HepG2 (cell line): ENCODE measurements at regions not wholly inside any gene's neighbourhood (a gene's known extent, or its start where the extent isn't known, plus 50 kb on each side); places are given as distances from the start of the nearest gene placed in this dataset.

Experiments used
- ATAC-seq: fragments of 200-7000 bp; cut with Tn5 transposase; 3 replicates; pipeline ENCODE4 v1.9.1; 2020; ENCODE audit warnings: mild to moderate bottlenecking, moderate library complexity
- BruUV-seq: library from RNA; stranded (reverse); fragments of 400-500 nt; replicated peaks from 2 replicates; lab custom pipeline; 2021; lab: Mats Ljungman, UMichigan
- CTCF ChIA-PET: fragments of 300-600 bp; formaldehyde crosslinking; extraction: SDS; loops from one replicate; lab custom pipeline; 2021; ENCODE audit warnings: low total read pairs, inconsistent platforms, low intra/inter-chr PET ratio; lab: Yijun Ruan, JAX
- POLR2A ChIA-PET: fragments of 350-600 bp; sonication (Branson Sonifier 250); formaldehyde crosslinking; loops from one replicate; lab custom pipeline; 2020; ENCODE audit warnings: antibody characterized with exemption, inconsistent platforms; lab: Yijun Ruan, JAX
- DNase-seq: peaks from one replicate; pipeline ENCODE4 v3.0.0-alpha.2; 2015; ENCODE audit warnings: low spot score
- FAIRE-seq: peaks from 3 replicates; lab custom pipeline; 2011; peaks lifted over from hg19 to GRCh38; lab: Jason Lieb, UNC
- H2AFZ ChIP-seq: one replicate; pipeline ENCODE4 v1.6.1; 2011; ENCODE audit warnings: low read length, inconsistent platforms
- H3K27ac ChIP-seq: fragments of 300-600 bp; 3 replicates; pipeline ENCODE4 v1.8.0; 2011; ENCODE audit warnings: mixed run types, mild to moderate bottlenecking, mixed read lengths, low read length, inconsistent platforms; ENCODE audit not compliant: insufficient read depth; ENCODE audit errors: extremely low read length
- H3K27me3 ChIP-seq, 2 experiments: fragments of 200-600 bp in 1 of 2; 2 replicates in 1 of 2; 3 replicates in 1 of 2; pipeline versions ENCODE4 v1.6.0 to v1.8.0; 2011; ENCODE audit warnings: low read length in 2 of 2, mild to moderate bottlenecking in 2 of 2, moderate library complexity in 2 of 2, inconsistent platforms in 1 of 2; ENCODE audit not compliant: insufficient read depth in 2 of 2, control insufficient read depth in 1 of 2
- H3K36me3 ChIP-seq, 2 experiments: fragments of 200-600 bp in 1 of 2; replicated peaks in 1 of 2; 2 replicates in 1 of 2; 3 replicates in 1 of 2; pipeline versions ENCODE4 v1.5.1 to v1.8.0; 2011; ENCODE audit warnings: low read length in 2 of 2, inconsistent platforms in 1 of 2; ENCODE audit not compliant: insufficient read depth in 2 of 2, control insufficient read depth in 1 of 2
- H3K4me1 ChIP-seq: 2 replicates; pipeline ENCODE4 v1.5.1; 2012; ENCODE audit warnings: low read length, inconsistent platforms; ENCODE audit not compliant: insufficient read depth
- H3K4me2 ChIP-seq: 2 replicates; pipeline ENCODE4 v1.6.0; 2011; ENCODE audit warnings: low read depth, low read length, inconsistent platforms
- H3K4me3 ChIP-seq, 3 experiments: fragments of 200-600 bp in 1 of 3; sonication (generic), shearing (Covaris generic) in 1 of 3; replicated peaks in 1 of 3; 2 replicates each; pipeline ENCODE4 v1.5.1; 2011 to 2016; ENCODE audit warnings: low read length in 3 of 3, inconsistent platforms in 2 of 3, low read depth in 2 of 3, mild to moderate bottlenecking in 2 of 3, control low read depth in 1 of 3, mixed read lengths in 1 of 3; ENCODE audit not compliant: insufficient read depth in 1 of 3
- H3K79me2 ChIP-seq: one replicate; pipeline ENCODE4 v1.6.1; 2011; ENCODE audit warnings: low read length, inconsistent platforms; ENCODE audit not compliant: insufficient read depth
- H3K9ac ChIP-seq: 2 replicates; pipeline ENCODE4 v1.6.0; 2011; ENCODE audit warnings: mild to moderate bottlenecking, low read depth, low read length, inconsistent platforms; ENCODE audit not compliant: insufficient read depth
- H3K9me3 ChIP-seq: 2 replicates; pipeline ENCODE4 v1.5.1; 2012; ENCODE audit warnings: mild to moderate bottlenecking, low read length
- H4K20me1 ChIP-seq: 2 replicates; pipeline ENCODE4 v1.6.0; 2011; ENCODE audit warnings: inconsistent platforms, mild to moderate bottlenecking, low read length, moderate library complexity; ENCODE audit not compliant: insufficient read depth
- BHLHE40 ChIP-seq: IDR thresholded peaks from 2 replicates; pipeline ENCODE4 v1.6.1; 2011; ENCODE audit warnings: low read length, improper control_type of control experiment
- CCAR2 ChIP-seq: fragments of 200-400 bp; formaldehyde crosslinking; optimal IDR thresholded peaks from 2 replicates; pipeline ENCODE3; 2018; ENCODE audit warnings: low read depth, mild to moderate bottlenecking, low read length, moderate library complexity
- CENPT ChIP-seq: sonication (generic); formaldehyde crosslinking; IDR thresholded peaks from 2 replicates; pipeline ENCODE4 v1.8.0; 2022; ENCODE audit warnings: low read depth, mild to moderate bottlenecking, moderate library complexity, missing genetic modification reagents
- HOXA7 ChIP-seq: sonication (generic); formaldehyde crosslinking; IDR thresholded peaks from 2 replicates; pipeline ENCODE4 v1.8.1; 2022; ENCODE audit warnings: mild to moderate bottlenecking, missing genetic modification reagents, moderate library complexity
- KLF6 ChIP-seq: IDR thresholded peaks from 2 replicates; pipeline ENCODE4 v1.8.0; 2016; ENCODE audit warnings: missing biosample characterization, missing genetic modification reagents
- MAFF ChIP-seq: IDR thresholded peaks from 2 replicates; pipeline ENCODE4 v1.6.1; 2011; ENCODE audit warnings: low read depth, low read length, improper control_type of control experiment
- SAP130 ChIP-seq: IDR thresholded peaks from 2 replicates; pipeline ENCODE4 v1.6.1; 2016; ENCODE audit warnings: low read depth
- XRCC5 ChIP-seq: fragments of 200-400 bp; formaldehyde crosslinking; optimal IDR thresholded peaks from 2 replicates; pipeline ENCODE3; 2017; ENCODE audit warnings: mild to moderate bottlenecking, low read length
- ZBTB37 ChIP-seq: sonication (generic); formaldehyde crosslinking; IDR thresholded peaks from 2 replicates; pipeline ENCODE4 v1.4.0; 2020; ENCODE audit warnings: mild to moderate bottlenecking, missing genetic modification reagents
- WGBS: methylation state at CpG from one replicate; pipeline ENCODE4 v1.1.6; 2017; ENCODE audit warnings: low lambda C conversion rate; 5-methylcytosine and 5-hydroxymethylcytosine counted together
- in situ Hi-C: cut with HindIII; loops from 2 replicates; pipeline ENCODE4 v1.10.0; 2017; ENCODE audit warnings: low pct_unique_long_range_greater_than_20kb; ENCODE audit not compliant: extremely low pct_ligation_motif_present
- intact Hi-C: fragments of 100-400 bp; cut with micrococcal nuclease; formaldehyde crosslinking; loops from one replicate; pipeline ENCODE4 v1.10.0; 2022; ENCODE audit not compliant: unreplicated experiment
- TF ChIP-seq, protein P1 (sequence below): sonication (generic); formaldehyde crosslinking; IDR thresholded peaks from 2 replicates; pipeline ENCODE4 v1.4.0; 2020; ENCODE audit warnings: missing genetic modification reagents, borderline replicate concordance
- TF ChIP-seq, protein P2 (sequence below): sonication (generic); formaldehyde crosslinking; IDR thresholded peaks from 2 replicates; pipeline ENCODE4 v1.4.0; 2020; ENCODE audit warnings: missing genetic modification reagents, borderline replicate concordance

DNA sequence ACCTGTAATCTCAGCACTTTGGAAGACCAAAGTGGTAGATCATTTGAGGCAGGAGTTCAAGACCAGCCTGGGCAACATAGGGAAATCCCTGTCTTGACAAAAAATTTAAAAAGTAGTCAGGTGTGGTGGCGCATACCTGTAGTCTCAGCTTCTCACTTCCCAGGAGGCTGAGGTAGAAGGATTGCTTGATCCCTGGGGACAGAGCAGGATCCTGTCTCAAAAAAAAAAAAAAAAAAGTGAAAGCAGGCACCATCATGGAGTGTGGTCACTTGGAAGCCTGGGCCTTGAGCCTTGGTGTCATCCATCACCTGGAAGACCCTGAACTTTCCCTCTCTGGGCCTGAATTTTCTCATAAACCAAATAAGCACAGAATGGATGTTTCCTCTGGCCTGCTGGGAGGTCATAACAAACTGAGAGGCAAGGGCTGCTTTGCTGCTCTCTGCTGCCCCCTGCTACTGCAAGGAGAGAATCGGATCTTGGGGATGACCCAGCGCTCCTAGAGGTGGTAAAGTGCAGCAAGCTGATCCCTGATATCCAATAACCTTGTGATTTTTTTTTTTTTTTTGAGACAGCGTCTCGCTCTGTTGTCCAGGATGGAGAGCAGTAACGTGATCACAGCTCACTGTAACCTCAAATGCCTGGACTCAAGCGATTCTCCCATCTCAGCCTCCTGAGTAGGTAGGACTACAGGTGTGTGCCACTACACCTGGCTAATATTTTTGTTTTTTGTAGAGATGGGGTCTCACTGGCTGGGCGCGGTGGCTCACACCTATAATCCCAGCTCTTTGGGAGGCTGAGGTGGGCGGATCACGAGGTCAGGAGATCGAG lies 75.9 kb upstream of the RNU2-1 start:
- Histone ChIP-seq H3K9me3 (no peaks in the 10 kb centered on the region), H3K4me3 (no peak overlapping the region), H4K20me1 (no peaks in the 10 kb centered on the region), H2AFZ (no peak overlapping the region), H3K27ac (no peak overlapping the region)
- DNase-seq: no peak
- TF ChIP-seq SAP130 (CRISPR knock-in tag) (no peak), XRCC5 (peak; percentile 97), CCAR2 (peak; percentile 81), BHLHE40 (no peak), ZBTB37 (CRISPR knock-in tag) (no peak), HOXA7 (no peak), CENPT (CRISPR knock-in tag) (no peak), KLF6 (no peak), MAFF (no peak)
- TF ChIP-seq, protein P1, sequence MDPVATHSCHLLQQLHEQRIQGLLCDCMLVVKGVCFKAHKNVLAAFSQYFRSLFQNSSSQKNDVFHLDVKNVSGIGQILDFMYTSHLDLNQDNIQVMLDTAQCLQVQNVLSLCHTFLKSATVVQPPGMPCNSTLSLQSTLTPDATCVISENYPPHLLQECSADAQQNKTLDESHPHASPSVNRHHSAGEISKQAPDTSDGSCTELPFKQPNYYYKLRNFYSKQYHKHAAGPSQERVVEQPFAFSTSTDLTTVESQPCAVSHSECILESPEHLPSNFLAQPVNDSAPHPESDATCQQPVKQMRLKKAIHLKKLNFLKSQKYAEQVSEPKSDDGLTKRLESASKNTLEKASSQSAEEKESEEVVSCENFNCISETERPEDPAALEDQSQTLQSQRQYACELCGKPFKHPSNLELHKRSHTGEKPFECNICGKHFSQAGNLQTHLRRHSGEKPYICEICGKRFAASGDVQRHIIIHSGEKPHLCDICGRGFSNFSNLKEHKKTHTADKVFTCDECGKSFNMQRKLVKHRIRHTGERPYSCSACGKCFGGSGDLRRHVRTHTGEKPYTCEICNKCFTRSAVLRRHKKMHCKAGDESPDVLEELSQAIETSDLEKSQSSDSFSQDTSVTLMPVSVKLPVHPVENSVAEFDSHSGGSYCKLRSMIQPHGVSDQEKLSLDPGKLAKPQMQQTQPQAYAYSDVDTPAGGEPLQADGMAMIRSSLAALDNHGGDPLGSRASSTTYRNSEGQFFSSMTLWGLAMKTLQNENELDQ: no peak
- TF ChIP-seq, protein P2, sequence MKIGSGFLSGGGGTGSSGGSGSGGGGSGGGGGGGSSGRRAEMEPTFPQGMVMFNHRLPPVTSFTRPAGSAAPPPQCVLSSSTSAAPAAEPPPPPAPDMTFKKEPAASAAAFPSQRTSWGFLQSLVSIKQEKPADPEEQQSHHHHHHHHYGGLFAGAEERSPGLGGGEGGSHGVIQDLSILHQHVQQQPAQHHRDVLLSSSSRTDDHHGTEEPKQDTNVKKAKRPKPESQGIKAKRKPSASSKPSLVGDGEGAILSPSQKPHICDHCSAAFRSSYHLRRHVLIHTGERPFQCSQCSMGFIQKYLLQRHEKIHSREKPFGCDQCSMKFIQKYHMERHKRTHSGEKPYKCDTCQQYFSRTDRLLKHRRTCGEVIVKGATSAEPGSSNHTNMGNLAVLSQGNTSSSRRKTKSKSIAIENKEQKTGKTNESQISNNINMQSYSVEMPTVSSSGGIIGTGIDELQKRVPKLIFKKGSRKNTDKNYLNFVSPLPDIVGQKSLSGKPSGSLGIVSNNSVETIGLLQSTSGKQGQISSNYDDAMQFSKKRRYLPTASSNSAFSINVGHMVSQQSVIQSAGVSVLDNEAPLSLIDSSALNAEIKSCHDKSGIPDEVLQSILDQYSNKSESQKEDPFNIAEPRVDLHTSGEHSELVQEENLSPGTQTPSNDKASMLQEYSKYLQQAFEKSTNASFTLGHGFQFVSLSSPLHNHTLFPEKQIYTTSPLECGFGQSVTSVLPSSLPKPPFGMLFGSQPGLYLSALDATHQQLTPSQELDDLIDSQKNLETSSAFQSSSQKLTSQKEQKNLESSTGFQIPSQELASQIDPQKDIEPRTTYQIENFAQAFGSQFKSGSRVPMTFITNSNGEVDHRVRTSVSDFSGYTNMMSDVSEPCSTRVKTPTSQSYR (CRISPR knock-in tag): no peak
- TF ChIP-seq, all 625 proteins: peak for 2
- no TSS peak for BruUV-seq
- Histone ChIP-seq H3K27me3 (0 out of 5 replicates have a peak, but pooled peaks cover 0 to 2% of the 10 kb centered on the region in 2 experiments), H3K79me2 (no peaks in the 10 kb centered on the region), H3K9ac (no peak overlapping the region), H3K36me3 (no peaks in the 10 kb centered on the region), H3K4me2 (no peak overlapping the region), H3K4me1 (no peaks in the 10 kb centered on the region)
- intact Hi-C loops (no loop called here), in situ Hi-C loops (no loop called here)
- FAIRE-seq (peak; percentile 96), ATAC-seq (no peak)
- POLR2A ChIA-PET: no interaction called here
- 27% methylated on average over 12 of the region's 12 CpGs for WGBS
- CTCF ChIA-PET: interaction anchor here (0.6 to 1.4 kb wide), 3 partner anchors 25 to 285 kb away, joined by 3 to 9 read pairs (median 3); partner anchors contain the start of gene RND2
